ENCODE measurements at regions not wholly inside any gene's neighbourhood (a gene's known extent, or its start where the extent isn't known, plus 50 kb on each side); places are given as distances from the start of the nearest gene placed in this dataset.

DNA sequence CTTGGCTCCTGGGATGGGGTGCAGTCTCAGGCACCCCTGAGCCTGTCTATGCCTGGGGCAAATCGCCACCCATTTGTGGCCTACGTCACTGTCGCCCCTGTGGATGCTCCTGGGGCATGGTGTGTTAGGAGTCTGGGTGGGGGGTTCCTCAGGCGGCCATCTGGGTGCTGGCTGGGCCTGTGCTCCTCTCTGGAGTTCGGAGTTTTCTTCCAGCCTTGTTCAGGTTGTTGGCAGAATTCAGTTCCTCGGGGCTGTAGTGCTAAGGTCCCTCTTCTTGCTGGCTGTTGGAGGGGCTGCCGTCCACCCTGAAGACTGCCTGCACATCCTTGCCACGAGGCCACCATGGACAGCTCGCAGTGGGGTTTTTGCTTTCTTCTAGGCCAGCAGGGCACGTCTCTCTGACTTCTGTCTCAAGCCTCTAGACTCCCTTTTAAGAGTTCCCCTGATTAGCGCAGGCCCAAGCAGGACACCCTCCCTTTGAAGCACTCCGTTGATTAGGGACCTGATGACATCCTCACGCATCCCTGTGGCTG, 86.7 kb upstream of the C1orf174 start:
- intact Hi-C loops (cut with DNase I) = no loop called here
- Histone ChIP-seq H3K9me3 (no peaks in the 10 kb centered on the region), H3K27me3 (peaks cover 0 to 40% (median 0%) of the 10 kb centered on the region in 4 donors), H3K27ac (replicated peaks in 1 of 4) (no peak overlapping the region), H3K36me3 (no peaks in the 10 kb centered on the region), H3K4me1 (no peaks in the 10 kb centered on the region), H3K4me3 (no peak overlapping the region)
- 68% methylated on average over 9 of the region's 13 CpGs for WGBS
- no peak for DNase-seq (ENCODE audit: extremely low spot score)
- TF ChIP-seq EP300 (IDR thresholded peaks at IDR 0.05) (no peak), POLR2A (IDR thresholded peaks at IDR 0.05; ENCODE audit: low read depth) (no peak), POLR2AphosphoS5 (IDR thresholded peaks at IDR 0.05) (no peak)
- TF ChIP-seq, protein P1, sequence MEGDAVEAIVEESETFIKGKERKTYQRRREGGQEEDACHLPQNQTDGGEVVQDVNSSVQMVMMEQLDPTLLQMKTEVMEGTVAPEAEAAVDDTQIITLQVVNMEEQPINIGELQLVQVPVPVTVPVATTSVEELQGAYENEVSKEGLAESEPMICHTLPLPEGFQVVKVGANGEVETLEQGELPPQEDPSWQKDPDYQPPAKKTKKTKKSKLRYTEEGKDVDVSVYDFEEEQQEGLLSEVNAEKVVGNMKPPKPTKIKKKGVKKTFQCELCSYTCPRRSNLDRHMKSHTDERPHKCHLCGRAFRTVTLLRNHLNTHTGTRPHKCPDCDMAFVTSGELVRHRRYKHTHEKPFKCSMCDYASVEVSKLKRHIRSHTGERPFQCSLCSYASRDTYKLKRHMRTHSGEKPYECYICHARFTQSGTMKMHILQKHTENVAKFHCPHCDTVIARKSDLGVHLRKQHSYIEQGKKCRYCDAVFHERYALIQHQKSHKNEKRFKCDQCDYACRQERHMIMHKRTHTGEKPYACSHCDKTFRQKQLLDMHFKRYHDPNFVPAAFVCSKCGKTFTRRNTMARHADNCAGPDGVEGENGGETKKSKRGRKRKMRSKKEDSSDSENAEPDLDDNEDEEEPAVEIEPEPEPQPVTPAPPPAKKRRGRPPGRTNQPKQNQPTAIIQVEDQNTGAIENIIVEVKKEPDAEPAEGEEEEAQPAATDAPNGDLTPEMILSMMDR (IDR thresholded peaks at IDR 0.05) = no peak

DNA sequence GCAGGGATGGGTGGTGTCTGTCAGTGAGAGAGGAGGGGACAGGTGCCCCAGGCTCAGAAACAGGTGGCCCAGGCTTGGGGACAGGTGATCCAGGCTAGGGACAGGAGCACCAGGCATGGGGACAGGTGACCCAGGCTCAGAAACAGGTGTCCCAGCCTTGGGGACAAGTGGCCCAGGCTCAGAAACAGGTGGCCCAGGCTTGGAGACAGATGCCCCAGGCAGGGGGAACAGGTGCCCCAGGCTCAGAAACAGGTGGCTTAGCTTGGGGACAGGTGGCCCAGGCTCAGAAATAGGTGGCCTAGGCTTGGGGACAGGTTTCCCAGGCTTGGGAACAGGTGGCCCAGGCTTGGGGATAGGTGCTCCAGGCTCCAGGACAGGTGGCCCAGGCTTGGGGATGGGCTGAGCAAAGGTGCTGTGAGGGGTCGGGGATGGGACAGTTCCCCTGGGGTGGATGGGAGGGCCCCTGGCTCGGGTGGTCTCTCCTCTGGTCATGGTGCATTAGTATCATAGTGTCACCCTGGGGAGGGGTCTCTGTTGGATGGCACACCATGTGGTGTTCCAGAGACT, 87.7 kb upstream of the C1orf174 start:
- DNase-seq (ENCODE audit: extremely low spot score) = no peak
- Histone ChIP-seq H3K36me3 (no peaks in the 10 kb centered on the region), H3K27me3 (peaks cover 0 to 40% (median 0%) of the 10 kb centered on the region in 4 donors), H3K9me3 (no peaks in the 10 kb centered on the region), H3K4me1 (no peaks in the 10 kb centered on the region), H3K27ac (replicated peaks in 1 of 4) (no peak overlapping the region), H3K4me3 (no peak overlapping the region)
- 83% methylated on average over 2 of the region's 2 CpGs for WGBS
- intact Hi-C loops (cut with DNase I) = no loop called here
- TF ChIP-seq POLR2AphosphoS5 (IDR thresholded peaks at IDR 0.05) = no peak
- TF ChIP-seq POLR2A (IDR thresholded peaks at IDR 0.05; ENCODE audit: low read depth) = no peak
- TF ChIP-seq, protein P1 (IDR thresholded peaks at IDR 0.05) = no peak
- no peak for TF ChIP-seq EP300 (IDR thresholded peaks at IDR 0.05)

DNA sequence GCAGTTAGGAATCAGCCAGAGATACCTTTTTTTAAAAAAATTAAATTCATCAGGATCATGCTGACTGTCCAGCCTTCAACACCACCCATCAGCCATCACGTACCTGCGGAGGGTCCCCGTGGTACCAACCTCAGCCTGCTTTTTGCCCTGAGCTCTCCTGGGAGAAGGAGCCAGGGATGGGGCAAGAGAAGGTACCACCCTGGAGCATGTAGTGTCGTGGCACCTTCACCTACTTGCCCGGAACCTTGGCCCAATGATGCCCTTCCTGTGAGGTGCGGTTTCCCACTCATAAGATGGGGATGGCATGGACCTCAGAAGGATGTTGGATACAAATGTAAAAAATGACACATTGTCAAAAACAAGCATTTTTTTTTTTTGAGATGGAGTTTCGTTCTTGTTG, 88.4 kb upstream of the C1orf174 start:
- TF ChIP-seq, protein P1 (IDR thresholded peaks at IDR 0.05) = no peak
- TF ChIP-seq POLR2AphosphoS5 (IDR thresholded peaks at IDR 0.05) = no peak
- TF ChIP-seq EP300 (IDR thresholded peaks at IDR 0.05) = no peak
- TF ChIP-seq POLR2A (IDR thresholded peaks at IDR 0.05; ENCODE audit: low read depth) = no peak
- intact Hi-C loops (cut with DNase I) = no loop called here
- 91% methylated on average over 7 of the region's 7 CpGs for WGBS
- H3K36me3 ChIP-seq = no peaks in the 10 kb centered on the region
- no peaks in the 10 kb centered on the region for H3K4me1 ChIP-seq
- no peak overlapping the region for H3K27ac ChIP-seq (replicated peaks in 1 of 4)
- no peak for DNase-seq (ENCODE audit: extremely low spot score)
- no peaks in the 10 kb centered on the region for H3K9me3 ChIP-seq
- H3K4me3 ChIP-seq = no peak overlapping the region
- H3K27me3 ChIP-seq = peaks cover 0 to 37% (median 0%) of the 10 kb centered on the region in 4 donors

DNA sequence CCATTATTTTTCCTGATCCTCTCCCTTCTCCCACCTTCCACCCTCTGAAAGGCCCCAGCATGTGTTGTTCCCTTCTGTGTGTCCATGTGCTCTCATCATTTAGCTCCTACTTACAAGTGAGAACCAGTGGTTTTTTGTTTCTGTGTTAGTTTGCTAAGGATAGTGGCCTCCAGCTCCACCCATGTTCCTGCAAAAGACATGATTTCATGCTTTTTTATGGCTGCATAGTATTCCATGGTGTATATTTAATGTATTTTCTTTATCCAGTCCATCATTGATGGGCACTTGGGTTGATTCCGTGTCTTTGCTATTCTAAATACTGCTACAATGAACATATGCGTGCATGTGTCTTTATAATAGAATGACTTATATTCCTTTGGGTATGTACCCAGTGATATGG, 89.4 kb upstream of the C1orf174 start:
- intact Hi-C loops (cut with DNase I) = no loop called here
- 92% methylated on average over 2 of the region's 2 CpGs for WGBS

More for the DNA sequence above, 89.4 kb upstream of the C1orf174 start:
- Histone ChIP-seq H3K36me3 (no peaks in the 10 kb centered on the region), H3K4me1 (no peaks in the 10 kb centered on the region), H3K27me3 (peaks cover 0 to 46% (median 0%) of the 10 kb centered on the region in 4 donors), H3K27ac (replicated peaks in 1 of 4) (no peak overlapping the region), H3K9me3 (no peaks in the 10 kb centered on the region), H3K4me3 (no peak overlapping the region)
- DNase-seq (ENCODE audit: extremely low spot score) = no peak
- TF ChIP-seq POLR2A (IDR thresholded peaks at IDR 0.05; ENCODE audit: low read depth) (no peak), EP300 (IDR thresholded peaks at IDR 0.05) (no peak), POLR2AphosphoS5 (IDR thresholded peaks at IDR 0.05) (no peak)
- TF ChIP-seq, protein P1 (IDR thresholded peaks at IDR 0.05) = no peak
